Stimulated activated naive CD8-positive, alpha-beta T cell treated with anti-CD3 and anti-CD28 coated beads, Interleukin-15, Interleukin-2, amounts not matched to agents 100 ng/mL and 50 ng/mL, for 24 hours (primary cell): ENCODE measurements at regions not wholly inside any gene's neighbourhood (a gene's known extent, or its start where the extent isn't known, plus 50 kb on each side); places are given as distances from the start of the nearest gene placed in this dataset.

Experiments
- H3K27ac Mint-ChIP-seq: one replicate; pipeline ENCODE4 v1.8.0; 2021; ENCODE audit warnings: mild to moderate bottlenecking, mixed read lengths
- H3K27me3 Mint-ChIP-seq: one replicate; pipeline ENCODE4 v1.8.0; 2021; ENCODE audit warnings: mixed read lengths
- H3K36me3 Mint-ChIP-seq: one replicate; pipeline ENCODE4 v1.8.0; 2021; ENCODE audit warnings: low read depth, mixed read lengths
- H3K4me1 Mint-ChIP-seq: one replicate; pipeline ENCODE4 v1.8.0; 2021; ENCODE audit warnings: low read depth, mixed read lengths
- H3K4me3 Mint-ChIP-seq: one replicate; pipeline ENCODE4 v1.8.0; 2021; ENCODE audit warnings: mild to moderate bottlenecking, mixed read lengths
- H3K9me3 Mint-ChIP-seq: one replicate; pipeline ENCODE4 v1.8.0; 2021; ENCODE audit warnings: mixed read lengths

DNA sequence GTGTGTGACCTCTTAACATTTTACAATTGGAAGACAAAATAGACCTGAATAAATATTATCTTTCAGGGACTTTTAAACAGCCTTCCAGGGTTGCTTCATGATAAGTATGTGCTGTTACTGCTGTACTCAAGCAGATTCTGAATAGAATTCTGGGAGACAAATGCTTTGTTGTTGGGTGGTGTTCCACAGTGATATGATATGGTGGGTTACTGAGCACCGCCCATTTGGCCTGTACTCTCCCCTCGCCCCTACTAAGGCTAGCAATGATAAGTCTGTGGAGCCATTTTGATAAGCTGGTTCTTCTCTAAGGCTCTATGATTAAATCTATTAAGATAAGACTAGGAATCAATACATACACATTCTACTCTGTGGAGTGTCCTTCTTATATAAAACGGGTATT is 89.8 kb upstream of the ITGA4 start:
- Mint-ChIP-seq H3K27ac (no peak overlapping the region), H3K4me3 (no peak overlapping the region), H3K9me3 (no peaks in the 10 kb centered on the region), H3K4me1 (peaks cover 24% of the 10 kb centered on the region), H3K36me3 (peaks cover 9% of the 10 kb centered on the region), H3K27me3 (no peaks in the 10 kb centered on the region)

DNA sequence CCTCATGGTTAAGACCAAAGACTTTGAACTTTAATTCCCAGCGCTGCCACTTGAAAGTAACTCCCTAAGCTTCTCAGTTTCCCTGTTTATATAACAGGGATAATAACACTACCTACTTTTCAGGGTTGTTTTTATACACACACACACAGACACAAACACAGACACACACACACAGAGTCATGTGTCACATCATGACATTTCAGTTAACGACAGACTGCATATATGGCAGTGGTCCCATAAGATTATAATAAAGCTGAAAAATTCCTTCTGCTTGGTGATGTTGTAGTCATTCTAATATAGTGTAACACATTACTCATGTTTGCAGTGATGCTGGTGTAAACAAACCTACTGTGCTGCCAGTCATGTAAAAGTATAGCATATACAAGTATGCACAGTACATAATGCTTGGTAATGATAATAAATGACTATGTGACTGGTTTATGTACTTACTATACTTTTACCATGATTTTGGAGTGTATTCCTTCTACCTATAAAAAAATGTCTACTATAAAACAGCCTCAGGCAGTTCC is 89.2 kb upstream of the ITGA4 start:
- Mint-ChIP-seq H3K36me3 (peaks cover 3% of the 10 kb centered on the region), H3K4me3 (no peak overlapping the region), H3K27me3 (no peaks in the 10 kb centered on the region)

DNA sequence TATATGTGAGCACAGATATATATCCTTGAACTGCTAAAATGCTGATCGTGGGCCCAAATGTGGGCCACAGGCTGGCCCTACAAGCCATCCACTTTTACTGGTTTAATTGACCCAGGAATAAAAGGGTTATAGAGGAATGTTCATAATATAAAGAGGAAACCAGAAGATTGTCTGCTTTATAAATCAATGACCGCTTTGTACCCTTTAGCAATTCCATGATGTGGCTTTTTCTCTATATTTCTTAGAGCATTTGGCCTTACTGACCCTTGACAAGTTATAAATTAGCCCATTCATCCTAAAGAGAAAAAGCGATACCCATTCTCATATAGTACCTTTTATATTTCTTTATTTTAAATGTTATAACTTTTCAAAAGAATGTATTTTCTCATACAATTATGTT is 87.1 kb upstream of the ITGA4 start:
- Mint-ChIP-seq H3K36me3 (no peaks in the 10 kb centered on the region), H3K4me3 (no peak overlapping the region), H3K27me3 (no peaks in the 10 kb centered on the region), H3K4me1 (peaks cover 24% of the 10 kb centered on the region), H3K9me3 (no peaks in the 10 kb centered on the region), H3K27ac (no peak overlapping the region)

More for the DNA sequence above, 89.2 kb upstream of the ITGA4 start:
- Mint-ChIP-seq H3K4me1 (peaks cover 24% of the 10 kb centered on the region), H3K27ac (no peak overlapping the region), H3K9me3 (no peaks in the 10 kb centered on the region)

DNA sequence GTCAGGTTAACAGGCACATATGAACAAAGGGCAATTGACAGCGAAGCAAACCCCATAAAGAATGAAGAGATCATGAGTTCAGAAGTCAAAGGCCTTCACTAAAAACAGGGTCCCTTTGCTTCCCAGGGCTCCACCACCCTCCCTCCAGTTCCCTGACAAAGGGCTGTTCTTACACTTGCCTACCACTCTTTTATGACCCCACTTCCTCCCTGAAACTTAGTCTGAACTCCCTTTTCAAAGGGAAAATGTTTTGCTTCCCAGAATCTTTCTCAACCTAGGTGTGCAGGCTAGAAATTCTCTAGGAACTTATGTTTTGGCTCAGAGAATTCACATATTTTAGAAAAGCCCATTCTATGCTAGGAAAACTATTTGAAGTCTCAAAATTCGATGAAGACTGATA is 86.0 kb upstream of the ITGA4 start:
- H3K27ac Mint-ChIP-seq: no peak overlapping the region
- no peak overlapping the region for H3K4me3 Mint-ChIP-seq
- no peaks in the 10 kb centered on the region for H3K27me3 Mint-ChIP-seq
- H3K4me1 Mint-ChIP-seq: peaks cover 24% of the 10 kb centered on the region
- no peaks in the 10 kb centered on the region for H3K9me3 Mint-ChIP-seq
- no peaks in the 10 kb centered on the region for H3K36me3 Mint-ChIP-seq

DNA sequence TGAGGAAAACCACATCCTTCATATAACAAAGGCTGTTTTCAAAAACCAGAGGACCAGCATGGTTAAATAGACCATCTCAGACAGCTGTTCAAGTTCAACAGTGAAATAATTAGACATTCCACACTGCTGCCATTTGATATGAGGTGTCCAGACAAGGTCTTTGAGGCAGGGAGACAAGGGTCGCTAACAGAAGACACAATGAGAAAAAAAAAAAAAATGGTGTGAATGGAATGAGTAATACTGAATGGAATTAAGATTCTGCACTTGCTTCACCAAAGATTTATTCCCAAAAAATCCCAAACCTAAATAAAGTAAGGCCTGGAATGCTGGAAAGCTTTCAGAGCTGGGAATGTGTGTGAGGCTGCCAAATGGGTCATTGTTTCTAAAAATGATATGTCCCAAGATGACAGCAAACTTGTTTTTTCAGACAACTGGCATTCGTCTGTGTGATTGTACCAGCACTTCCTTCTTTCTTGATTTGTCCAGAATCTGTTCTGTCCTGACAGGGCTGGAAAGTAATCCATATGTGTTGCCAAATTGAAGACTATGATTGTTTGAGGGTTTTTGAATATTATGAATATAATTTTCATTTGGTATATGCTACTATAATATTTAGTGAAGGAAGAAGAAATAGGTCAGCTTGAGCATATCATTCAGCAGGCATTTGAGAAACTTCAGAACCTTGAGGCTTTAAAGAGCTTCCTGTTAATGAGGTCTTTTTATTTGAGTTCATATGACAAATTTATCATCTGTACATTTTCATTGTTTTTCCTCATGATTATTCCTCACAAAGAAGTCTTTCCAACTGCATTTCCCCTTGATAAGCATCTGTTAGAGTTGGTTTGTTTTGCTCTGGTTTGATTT is 85.2 kb upstream of the ITGA4 start:
- Mint-ChIP-seq H3K36me3 (no peaks in the 10 kb centered on the region), H3K27ac (peak overlapping the region; percentile 69), H3K4me1 (peaks cover 24% of the 10 kb centered on the region), H3K27me3 (no peaks in the 10 kb centered on the region), H3K4me3 (no peak overlapping the region), H3K9me3 (no peaks in the 10 kb centered on the region)

DNA sequence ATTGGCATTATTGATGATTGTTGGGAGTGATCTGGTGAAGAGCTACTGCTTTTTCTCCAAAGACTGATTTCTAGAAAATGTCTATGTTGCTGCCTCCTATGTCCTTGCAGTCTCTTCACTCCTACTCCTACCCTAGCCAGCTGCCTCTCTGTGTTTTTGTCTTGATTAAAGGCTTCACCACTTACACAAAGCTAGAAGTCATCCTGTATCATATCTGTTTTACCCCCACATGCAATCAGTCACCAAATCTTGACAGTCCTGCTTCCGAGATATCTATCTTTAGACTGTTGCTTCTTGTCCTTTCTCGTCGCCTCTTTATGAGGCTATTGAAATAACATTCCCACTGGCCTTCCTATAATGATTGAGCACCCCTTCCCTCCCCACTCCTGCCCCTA is 84.5 kb upstream of the ITGA4 start:
- Mint-ChIP-seq H3K27me3 (no peaks in the 10 kb centered on the region), H3K36me3 (no peaks in the 10 kb centered on the region), H3K9me3 (no peaks in the 10 kb centered on the region), H3K4me3 (no peak overlapping the region), H3K27ac (no peak overlapping the region), H3K4me1 (peaks cover 24% of the 10 kb centered on the region)

DNA sequence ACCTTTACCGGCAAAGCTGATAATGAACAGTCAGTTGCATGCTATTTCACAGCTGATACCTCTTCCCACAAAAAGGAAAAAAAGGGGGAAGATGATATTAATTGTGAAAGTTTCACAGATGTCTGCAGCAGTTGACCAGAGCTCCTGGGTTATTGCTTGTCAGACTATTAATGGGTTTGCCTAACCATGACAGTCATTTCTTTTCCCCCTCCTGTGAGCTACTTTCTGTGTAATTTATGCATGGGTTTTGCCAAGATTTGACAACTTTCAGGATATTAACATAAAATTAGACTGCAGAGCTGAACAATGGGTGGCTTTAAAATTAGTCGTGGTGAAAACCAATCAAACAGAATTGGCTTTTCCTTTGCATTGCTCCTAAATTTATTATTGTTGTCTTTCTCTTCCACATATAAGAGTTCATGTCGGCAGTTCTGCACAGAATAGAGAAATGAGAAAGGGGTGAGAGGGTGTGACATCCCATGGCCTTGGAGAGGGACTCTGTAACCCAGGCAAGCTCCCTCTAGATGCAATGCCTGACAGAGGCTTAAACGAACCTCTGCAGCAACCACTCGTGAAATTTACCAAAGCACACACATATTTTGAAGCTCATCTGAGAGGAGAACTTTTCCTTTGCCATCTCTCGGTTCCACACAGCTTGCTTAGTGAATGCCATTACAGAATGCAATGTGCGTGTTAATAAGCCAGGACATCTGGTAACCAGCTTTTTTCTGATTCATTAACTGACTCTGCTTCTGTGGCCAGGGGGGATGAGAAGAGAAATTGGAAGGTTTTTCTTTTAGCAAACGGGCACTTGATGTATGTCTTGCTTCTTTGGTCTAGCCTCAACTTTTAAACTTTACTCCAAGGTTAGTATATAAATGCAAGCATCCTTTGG is 82.2 kb upstream of the ITGA4 start:
- Mint-ChIP-seq H3K4me1 (peaks cover 24% of the 10 kb centered on the region), H3K27ac (no peak overlapping the region), H3K4me3 (no peak overlapping the region), H3K36me3 (no peaks in the 10 kb centered on the region), H3K27me3 (no peaks in the 10 kb centered on the region), H3K9me3 (no peaks in the 10 kb centered on the region)

DNA sequence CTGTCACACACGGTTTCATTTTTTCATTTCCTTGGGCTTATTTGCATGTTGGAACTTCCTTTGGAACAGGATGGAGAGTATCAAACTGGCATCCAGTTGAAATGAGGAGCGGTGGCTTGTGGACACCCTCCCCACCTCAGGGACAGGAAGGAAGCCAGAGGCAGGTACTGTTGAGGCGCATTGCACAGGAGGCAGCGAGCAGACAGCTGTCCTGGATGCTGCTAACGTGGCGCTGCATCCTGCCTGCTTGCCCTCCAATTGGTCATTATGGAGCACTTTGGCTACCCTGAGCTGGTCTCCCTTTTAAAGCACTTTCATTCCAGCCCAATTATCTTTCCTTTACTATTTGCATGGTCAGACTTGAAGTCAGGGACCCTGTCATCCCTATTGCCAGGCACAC is 80.7 kb upstream of the ITGA4 start:
- no peaks in the 10 kb centered on the region for H3K9me3 Mint-ChIP-seq
- no peak overlapping the region for H3K27ac Mint-ChIP-seq
- H3K4me3 Mint-ChIP-seq: no peak overlapping the region
- no peaks in the 10 kb centered on the region for H3K36me3 Mint-ChIP-seq
- H3K4me1 Mint-ChIP-seq: peaks cover 18% of the 10 kb centered on the region
- no peaks in the 10 kb centered on the region for H3K27me3 Mint-ChIP-seq

DNA sequence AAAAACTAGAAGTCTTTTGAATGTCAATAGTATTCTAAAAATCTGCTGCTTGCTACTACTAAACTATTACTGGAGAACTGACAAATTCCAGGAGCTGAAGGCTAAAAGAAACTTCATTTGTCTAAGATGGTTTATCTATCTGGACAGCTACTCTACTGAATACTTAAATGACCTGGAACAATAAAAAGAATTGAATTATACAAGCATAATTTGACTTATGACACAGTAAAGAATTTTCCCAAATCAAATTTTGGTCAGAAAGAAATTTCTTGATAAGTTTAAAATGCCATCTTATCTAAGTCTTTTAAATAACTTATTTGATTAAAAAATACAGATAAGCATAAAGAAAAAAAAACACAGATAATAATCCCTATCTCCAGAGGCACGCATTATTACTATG is 80.2 kb upstream of the ITGA4 start:
- Mint-ChIP-seq H3K4me3 (no peak overlapping the region), H3K27ac (no peak overlapping the region), H3K36me3 (no peaks in the 10 kb centered on the region), H3K27me3 (no peaks in the 10 kb centered on the region), H3K4me1 (peaks cover 12% of the 10 kb centered on the region), H3K9me3 (no peaks in the 10 kb centered on the region)

DNA sequence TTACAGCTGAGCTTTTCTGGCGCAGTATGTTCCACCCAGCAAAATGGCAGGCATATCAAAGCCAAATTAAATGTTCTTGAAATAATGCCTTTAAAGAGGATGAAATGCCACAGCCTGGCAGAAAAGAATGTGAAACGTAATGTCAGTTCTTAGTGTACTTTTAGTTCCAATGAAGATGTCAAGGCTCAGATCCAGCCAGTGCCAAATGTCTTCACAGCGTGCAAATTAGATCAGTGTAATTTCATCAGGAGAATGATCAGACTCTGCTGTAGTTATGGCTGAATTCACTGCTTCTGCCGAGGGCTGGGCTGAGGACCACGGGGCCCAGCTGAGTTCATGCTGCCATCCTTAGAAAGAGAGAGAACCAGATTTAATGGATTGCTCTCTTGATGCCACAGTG is 78.7 kb upstream of the ITGA4 start:
- Mint-ChIP-seq H3K27ac (no peak overlapping the region), H3K9me3 (no peaks in the 10 kb centered on the region), H3K27me3 (no peaks in the 10 kb centered on the region), H3K4me1 (no peaks in the 10 kb centered on the region), H3K36me3 (no peaks in the 10 kb centered on the region), H3K4me3 (no peak overlapping the region)

DNA sequence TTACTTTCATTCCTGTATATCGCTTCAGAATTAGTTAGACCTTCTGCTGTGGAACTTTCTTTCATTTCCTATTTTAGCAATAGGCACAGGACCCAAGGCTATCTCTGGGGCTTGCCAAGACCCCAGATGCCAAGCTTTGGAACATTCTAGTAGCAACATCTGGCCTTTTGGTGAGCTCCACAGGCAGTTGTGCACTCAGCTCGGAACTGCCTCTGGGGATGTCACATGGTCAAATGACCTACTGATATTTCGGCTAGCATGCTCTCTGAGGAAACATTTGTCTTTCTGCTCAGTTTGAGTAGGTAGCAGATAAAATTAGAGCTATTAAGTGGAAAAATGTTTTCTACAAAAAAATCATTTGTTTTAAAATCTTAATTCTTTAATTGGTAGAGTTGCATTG is 76.6 kb upstream of the ITGA4 start:
- H3K4me1 Mint-ChIP-seq: no peaks in the 10 kb centered on the region
- no peak overlapping the region for H3K4me3 Mint-ChIP-seq
- no peak overlapping the region for H3K27ac Mint-ChIP-seq
- no peaks in the 10 kb centered on the region for H3K9me3 Mint-ChIP-seq
- no peaks in the 10 kb centered on the region for H3K27me3 Mint-ChIP-seq
- peaks cover 8% of the 10 kb centered on the region for H3K36me3 Mint-ChIP-seq

DNA sequence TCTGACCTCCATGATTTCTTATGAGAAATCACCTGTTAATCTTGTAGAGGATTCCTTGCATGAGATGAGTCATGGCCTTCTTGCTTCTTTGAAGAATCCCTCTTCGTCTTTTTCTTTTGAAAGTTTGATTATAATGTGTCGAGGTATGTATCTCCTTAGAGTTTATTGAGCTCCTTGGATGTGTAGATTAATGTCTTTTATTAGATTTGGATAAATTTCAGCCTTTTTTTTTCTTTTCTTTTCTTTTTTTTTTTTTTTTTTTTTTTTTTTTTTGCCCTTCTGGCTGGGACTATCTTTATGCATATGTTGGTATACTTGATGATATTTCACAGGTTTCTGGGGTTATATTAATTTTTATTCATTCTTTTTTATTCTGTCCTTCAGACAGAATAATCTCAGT is 72.3 kb upstream of the ITGA4 start:
- Mint-ChIP-seq H3K27ac (no peak overlapping the region), H3K36me3 (peaks cover 8% of the 10 kb centered on the region), H3K4me3 (no peak overlapping the region), H3K9me3 (no peaks in the 10 kb centered on the region), H3K4me1 (no peaks in the 10 kb centered on the region), H3K27me3 (no peaks in the 10 kb centered on the region)

DNA sequence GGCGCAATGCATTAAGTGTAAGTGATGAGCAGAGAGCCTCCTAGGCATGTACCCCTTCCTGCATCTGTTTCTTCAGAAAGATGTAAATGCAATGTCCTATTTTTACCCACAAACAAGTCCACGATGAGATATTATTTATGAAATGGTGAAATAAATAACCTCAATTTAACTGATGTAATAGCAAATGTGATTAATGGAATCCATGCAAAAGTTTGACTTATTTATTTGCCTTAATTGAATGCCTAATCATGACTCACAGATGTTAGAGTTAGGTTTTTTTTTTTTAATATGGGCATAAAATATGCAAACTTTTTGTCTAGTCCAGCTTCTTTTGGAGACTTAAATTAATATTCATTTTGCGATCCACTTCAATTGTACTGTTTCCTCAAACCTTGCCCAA is 67.7 kb upstream of the ITGA4 start:
- no peak overlapping the region for H3K4me3 Mint-ChIP-seq
- no peaks in the 10 kb centered on the region for H3K27me3 Mint-ChIP-seq
- no peak overlapping the region for H3K27ac Mint-ChIP-seq
- H3K36me3 Mint-ChIP-seq: peaks cover 8% of the 10 kb centered on the region
- peaks cover 21% of the 10 kb centered on the region for H3K4me1 Mint-ChIP-seq
- H3K9me3 Mint-ChIP-seq: peaks cover 4% of the 10 kb centered on the region

DNA sequence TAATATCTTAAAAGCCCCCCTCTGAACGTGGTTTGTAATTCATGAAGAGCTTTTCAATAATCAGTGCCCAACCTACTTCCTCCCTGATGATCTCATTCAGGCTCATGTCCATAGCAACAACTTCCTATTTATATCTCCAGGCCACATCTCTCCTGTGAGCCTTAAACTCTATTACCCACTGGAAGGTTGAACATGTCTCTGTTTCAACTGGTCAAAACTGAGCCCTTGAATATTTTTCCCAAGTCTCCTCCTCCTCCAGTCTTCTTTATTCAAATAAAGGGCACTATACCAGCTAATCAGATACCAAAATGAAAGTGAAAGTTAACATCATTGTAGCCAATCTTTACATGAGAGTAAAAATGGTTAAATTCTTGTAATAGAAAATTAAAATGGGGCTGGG is 63.7 kb upstream of the ITGA4 start:
- peaks cover 4% of the 10 kb centered on the region for H3K9me3 Mint-ChIP-seq
- H3K27ac Mint-ChIP-seq: peak overlapping the region; percentile 91
- H3K27me3 Mint-ChIP-seq: no peaks in the 10 kb centered on the region
- H3K36me3 Mint-ChIP-seq: no peaks in the 10 kb centered on the region
- peaks cover 36% of the 10 kb centered on the region for H3K4me1 Mint-ChIP-seq
- peak overlapping the region; percentile 70 for H3K4me3 Mint-ChIP-seq

DNA sequence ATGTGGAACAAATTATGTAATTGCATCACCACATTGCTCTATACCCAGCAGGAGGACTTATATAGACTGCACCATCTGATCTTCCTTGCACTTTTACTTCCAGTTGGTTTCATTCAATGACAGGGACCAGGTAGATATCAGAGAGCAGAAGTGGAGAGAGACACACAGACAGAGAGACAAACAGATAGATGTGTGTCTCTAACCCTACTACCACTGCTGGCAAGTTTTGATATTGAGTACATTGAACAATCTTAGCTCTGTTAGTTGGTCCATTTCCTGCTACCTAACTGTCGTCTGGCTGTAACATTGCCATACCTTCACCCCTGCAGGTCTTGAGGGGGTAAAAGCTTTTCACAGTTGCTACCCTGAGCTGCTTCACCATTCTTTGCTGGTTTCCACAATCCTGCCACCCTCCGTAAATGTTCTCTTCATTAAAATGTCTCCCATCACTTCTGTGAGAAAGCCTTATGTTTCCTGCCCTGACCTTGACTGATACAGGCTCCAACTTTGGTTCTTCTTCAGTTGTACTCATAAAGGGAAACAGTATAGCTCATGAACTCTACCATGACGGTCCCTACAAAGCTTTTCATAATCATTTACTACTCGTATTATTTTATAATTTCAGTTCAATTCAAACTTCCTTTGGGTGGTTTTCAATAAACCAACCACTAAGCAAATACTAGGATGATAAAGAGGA is 62.3 kb upstream of the ITGA4 start:
- Mint-ChIP-seq H3K4me1 (peaks cover 36% of the 10 kb centered on the region), H3K36me3 (no peaks in the 10 kb centered on the region), H3K27me3 (no peaks in the 10 kb centered on the region), H3K27ac (peak overlapping the region; percentile 80), H3K4me3 (peak overlapping the region; percentile 54), H3K9me3 (peaks cover 4% of the 10 kb centered on the region)
